ENCODE measurements at regions not wholly inside any gene's neighbourhood (a gene's known extent, or its start where the extent isn't known, plus 50 kb on each side); places are given as distances from the start of the nearest gene placed in this dataset.

DNA sequence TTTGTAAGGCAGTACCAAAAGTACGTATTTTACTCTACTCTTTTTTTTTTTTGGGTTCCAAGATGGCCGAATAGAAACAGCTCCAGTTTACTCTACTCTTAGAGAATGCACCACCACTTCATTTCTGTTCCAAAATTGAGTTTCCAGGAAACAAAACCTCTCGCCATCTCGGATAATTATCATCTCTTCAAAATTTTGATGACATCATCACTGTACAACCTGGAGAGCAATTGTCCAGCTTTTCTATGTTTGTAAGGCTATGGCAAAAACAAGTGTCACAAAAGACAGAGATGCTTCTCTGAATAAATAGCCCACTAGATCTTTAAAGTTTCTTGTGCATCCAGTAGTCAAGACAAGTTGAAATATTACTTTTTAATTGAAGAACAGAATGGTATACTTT, 1631.9 kb upstream of the CDH6 start:
- TF ChIP-seq CTCF (IDR thresholded peaks at IDR 0.05; ENCODE audit: low read depth, low read length) (no peak), EZH2phosphoT487 (IDR thresholded peaks at IDR 0.05; ENCODE audit: low read depth) (no peak)

Measured in OCI-LY3 (cell line).